Epidermal melanocyte (primary cell): ENCODE measurements at regions not wholly inside any gene's neighbourhood (a gene's known extent, or its start where the extent isn't known, plus 50 kb on each side); places are given as distances from the start of the nearest gene placed in this dataset.
A peak's percentile ranks its signal among the peaks of the same experiment; 100 is the strongest.
"Not testable (repeated sequence)": the region's sequence is repeated elsewhere in the genome, so short reads cannot be mapped to it uniquely, and the experiment has no call there.

ENCODE experiments used
- DNase-seq: peaks from one replicate; pipeline ENCODE4 v3.0.0; 2011; ENCODE audit warnings: low spot score; ENCODE audit not compliant: insufficient read length

DNA sequence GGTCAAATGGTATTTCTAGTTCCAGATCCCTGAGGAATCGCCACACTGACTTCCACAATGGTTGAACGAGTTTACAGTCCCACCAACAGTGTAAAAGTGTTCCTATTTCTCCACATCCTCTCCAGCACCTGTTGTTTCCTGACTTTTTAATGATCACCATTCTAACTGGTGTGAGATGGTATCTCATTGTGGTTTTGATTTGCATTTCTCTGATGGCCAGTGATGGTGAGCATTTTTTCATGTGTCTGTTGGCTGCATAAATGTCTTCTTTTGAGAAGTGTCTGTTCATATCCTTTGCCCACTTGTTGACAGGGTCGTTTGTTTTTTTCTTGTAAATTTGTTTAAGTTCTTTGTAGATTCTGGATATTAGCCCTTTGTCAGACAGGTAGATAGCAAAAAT lies 269.9 kb upstream of the NREP start:
- not testable (repeated sequence) for DNase-seq

DNA sequence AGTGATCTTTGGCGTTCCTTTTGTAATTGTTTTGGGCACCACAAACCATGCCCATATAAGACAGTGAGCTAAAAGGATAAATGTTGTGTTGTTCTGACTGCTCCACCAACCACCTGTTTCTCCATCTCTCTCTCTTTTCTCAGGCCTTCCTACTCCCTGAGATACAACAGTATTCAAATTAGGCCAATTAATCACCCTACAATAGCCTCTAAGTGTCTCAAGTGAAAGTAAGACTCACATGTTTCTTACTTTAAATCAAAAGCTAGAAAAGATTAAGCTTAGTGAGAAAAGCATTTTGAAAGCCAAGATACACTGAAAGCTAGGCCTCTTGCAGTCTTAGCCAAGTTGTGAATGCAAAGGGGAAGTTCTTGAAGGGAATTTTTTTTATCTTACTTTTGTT lies 268.8 kb upstream of the NREP start:
- no peak for DNase-seq

DNA sequence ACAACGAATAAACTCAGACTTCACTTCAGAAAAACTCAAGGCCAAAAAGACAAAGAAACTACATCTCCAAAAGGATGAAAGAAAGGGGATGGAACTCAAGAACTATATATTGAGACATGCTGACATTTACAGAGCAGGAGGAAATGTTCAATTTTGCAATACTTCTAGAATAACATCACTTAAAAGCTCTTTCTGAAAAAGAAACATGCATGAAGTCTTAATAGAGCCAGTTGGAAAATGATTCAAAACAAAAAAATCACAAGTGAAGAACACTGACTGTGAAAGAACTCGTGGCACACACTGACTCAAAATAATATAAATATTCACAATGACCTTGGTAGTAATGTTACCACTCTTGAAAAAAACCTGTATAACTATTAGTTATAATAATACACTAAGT lies 267.8 kb upstream of the NREP start:
- DNase-seq: no peak

DNA sequence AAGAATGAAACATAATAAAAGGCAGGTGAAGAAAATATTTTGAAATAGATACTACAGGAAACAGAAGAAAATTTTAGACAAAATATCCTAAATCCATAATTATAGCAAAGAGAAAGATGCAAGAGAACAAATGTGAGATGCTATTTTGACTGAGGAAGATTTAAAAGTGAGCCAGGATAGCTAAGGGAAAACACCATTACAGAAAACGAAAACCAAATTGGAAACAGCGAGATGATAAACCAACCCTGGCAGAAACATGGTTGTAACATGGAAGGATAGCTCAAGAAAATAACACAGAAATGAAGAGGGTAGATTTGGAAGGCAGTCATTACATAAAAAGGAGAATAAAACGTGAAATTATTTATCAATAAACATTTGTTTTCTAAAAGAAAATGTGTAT lies 267.2 kb upstream of the NREP start:
- DNase-seq: no peak

DNA sequence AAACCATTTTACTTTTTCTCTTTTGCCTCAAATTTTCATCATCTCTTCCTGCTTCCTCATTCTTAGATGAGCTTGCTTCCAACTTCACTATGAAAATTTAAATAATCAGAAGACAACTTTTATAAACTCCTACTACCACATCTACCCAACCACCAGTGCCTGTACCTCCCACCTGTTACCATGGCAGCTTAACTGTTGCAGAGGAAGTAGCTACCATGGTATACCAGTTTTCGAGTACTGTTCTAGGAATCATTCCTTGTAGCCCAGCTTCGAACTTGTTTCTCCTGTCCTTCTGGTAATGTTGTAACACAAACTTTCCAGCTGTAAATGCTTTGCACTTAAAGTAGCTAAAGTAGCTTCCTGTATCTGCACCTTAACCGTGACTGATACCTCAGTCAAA lies 266.8 kb upstream of the NREP start:
- no peak for DNase-seq

DNA sequence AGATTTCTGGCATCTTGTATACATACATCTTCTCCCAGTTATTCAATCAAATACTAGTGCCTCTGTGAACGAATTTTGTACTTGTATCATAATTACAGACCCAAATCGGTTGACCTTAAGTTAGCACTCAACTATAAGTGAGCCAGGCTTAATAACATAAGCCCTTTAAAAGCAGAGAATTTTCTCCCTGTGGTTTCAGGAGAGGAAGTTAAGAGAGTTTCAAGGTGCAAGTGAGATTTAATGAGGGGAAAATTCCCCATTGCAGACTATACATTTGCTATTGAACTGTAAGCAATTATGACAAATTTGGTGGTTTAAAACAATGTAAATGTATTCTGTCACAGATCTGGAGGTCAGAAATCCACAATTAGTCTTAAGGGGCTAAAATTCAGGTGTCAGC lies 261.9 kb upstream of the NREP start:
- DNase-seq: no peak

DNA sequence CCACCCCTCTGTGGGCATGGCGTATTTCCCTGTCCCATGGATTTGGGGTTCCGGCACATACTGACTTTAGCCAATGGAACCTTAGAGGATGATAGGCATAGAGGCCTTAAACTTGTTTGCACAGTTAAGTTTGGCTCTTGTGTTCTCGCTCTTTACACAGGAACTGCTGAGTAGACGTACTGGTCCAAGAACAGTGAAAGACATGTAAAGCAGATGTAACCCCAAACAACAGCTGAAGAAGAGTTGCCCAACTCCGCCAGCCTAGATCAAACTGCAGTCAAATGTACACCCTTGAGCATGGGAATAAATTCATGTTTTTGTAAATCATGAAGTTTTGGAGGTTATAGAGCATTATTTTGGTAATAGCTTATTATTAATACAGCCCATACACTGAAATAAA lies 260.0 kb upstream of the NREP start:
- no peak for DNase-seq

DNA sequence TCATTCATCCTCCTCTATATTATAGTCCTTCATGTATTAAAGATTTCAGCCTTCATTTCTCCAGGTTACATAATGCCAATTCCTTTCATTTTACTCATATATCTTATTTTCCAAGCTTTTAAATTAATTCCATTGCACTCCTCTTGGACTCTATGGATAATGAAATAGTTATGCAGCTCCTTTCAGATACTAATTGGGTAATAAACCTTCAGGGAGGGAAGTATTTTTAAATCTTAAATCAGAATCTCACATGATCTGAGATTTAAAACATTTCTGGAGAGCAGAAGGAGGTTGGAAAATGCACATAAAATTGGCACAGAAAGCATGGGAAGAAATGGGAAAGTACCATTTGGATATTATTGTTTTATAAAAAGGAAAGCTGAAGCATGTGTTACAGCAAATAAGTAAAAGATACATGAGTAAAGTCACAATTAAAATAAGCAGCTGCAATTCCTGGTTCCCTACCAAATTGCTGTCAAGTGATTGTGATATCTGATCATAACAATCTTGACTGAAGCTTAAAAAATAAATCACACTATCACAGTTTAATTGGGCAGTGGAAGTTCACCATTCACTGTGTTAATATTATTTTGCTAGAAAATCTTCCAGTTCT lies 257.9 kb upstream of the NREP start:
- no peak for DNase-seq

DNA sequence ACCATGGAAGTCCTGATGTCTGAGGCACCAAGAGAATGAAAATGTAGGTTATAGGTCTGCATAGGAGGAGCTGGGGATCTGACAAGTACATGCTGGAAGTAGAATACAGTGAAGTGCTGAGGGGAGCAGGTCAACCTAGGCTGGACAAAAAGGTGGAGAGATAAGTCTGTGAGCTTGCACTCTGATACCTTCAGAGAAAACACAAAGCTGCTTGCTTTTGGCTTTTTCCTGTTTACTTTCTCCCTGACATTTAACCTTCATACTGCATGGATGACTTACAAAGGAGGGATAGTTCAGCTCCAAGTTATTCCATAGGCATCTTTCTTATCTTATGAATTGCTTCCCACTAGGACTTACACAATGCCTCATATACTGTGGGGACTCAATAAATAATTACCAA lies 256.7 kb upstream of the NREP start:
- no peak for DNase-seq

DNA sequence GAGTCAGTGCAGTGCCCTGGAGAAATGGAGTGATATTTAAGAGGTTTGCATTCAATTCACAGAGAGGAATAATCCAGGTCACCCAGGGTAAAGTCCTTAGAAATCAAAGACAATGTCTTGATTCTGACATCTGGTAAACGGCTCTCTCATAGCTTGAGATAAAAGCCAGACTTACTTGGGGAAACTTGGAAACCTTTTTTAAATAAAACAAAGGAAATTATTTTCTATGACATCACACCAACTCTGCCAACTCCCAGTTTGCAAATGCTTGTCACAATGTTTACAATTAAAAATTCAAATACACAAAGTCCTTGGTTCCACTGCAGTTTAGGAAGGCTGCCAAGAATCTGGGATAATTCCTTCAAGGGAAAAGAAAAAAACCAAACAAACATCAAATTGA lies 255.1 kb upstream of the NREP start:
- DNase-seq: no peak

DNA sequence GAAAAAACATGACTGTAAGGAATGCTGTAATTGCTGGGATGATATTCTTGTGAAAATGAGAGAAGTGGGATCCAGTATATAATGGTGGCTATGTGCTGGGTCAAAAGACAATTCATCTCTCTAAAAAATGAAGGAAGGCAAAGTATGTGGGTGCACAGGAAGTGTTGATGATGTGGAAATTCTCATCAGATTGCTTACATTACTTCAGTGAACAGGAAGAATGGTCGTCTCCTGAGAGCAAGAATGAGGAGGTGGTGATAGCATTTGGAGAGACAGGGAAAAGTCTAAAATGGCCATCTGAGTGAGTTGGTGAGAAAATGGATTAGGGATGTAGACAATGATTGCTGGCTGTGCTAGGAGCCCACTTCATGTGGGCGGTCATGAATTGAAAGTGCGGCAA lies 253.5 kb upstream of the NREP start:
- DNase-seq: no peak

DNA sequence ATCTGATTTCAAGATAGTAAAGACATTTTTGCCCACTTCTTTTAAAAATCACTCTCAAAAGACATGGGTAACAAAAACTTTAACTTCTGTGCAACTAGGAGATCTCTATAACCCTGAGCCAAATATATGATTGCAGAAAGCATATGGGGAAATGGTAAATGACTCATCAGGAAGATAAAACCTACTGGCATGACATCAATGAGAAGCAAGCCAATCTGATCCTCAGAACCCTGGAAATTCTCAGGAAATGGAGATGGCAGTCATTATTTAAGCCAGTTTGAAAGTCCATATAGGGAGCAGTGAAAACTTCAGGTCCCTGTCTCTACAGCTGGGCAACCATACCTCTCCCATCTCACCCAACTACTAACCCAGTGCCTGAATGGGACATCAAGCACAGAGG lies 249.7 kb upstream of the NREP start:
- DNase-seq: no peak

DNA sequence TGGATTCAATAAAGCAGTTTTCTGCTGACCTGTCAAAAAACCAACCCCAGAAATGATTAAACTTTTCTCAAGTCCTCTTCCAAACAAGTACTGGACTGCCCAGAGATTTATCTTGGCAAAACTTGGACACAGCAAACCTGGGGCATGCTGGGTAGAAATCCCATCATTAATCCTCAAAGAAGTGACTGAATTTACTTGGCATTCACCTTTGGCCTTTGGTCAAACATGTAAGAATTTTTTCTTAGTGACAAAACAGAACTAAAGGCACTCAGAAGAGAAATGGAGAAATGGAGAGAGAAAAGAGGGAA lies 248.6 kb upstream of the NREP start:
- no peak for DNase-seq

DNA sequence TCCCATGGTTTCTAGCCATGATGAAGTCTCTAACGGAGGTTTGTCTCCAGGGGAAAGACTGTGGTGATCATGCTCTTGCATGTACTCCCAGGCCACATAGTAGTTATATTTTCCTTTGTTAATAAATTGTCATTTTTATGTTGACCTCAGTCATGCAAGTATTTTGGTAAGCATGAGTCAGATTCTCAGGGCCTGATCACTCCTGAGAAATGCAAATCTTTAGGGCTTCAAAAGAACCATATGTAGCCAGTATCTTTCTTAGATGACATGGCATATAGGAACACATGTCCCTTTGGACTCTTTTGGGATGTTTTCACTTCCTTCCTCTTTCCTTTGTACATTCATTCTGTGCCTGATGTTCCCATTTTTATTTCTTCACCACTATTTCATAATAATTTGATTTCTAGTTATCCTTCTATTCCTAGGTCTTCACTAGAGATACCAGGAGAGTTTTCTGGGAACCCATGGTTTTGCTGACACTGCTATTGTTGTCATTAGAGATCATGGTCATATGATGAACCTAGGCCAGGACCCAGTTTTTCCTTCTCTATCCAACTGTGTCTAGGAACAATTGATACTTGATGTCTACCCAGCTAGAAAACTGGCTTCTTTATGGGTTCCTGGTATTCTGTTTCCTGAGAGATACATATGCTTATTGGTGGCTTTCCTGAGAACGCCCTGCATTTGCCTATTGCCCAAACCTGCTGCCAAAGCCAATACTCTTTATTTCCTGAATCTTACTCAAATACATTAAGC lies 248.1 kb upstream of the NREP start:
- no peak for DNase-seq

DNA sequence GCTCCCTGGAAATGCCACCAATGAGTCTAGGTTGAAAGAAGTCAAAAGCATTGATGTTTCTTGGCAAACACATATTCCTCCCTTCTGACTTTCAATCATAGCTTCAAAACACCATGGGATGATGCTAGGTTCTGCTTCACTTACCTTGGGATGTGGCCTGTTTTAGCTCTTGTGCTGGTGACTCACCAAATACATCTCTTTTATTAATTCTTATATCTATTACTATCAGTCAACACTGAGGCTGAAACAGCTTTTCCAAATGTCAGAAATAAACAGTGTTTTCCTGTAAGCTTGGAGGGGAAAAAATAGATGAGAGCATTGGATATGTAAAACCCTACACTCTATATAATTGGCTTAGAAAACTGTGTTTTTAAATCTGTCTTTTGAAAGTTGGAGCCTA lies 245.4 kb upstream of the NREP start:
- no peak for DNase-seq

DNA sequence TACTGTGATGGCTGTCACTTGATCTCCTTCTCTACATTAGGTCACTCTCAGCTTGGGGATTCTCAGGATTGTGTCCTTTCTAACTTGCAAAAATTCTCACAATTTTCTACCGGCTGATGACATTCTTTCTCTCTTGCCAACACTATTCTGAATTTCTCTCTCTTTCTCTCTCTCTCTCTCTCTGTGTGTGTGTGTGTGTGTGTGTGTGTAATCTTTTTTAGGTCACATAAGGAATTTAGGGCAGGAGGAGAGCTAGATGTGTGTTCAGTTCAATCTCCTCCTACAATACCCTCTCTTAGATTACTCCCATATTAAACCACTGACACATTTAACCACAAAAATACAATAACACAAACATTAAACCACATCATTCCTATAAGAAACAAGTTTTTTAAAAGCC lies 242.3 kb upstream of the NREP start:
- no peak for DNase-seq

DNA sequence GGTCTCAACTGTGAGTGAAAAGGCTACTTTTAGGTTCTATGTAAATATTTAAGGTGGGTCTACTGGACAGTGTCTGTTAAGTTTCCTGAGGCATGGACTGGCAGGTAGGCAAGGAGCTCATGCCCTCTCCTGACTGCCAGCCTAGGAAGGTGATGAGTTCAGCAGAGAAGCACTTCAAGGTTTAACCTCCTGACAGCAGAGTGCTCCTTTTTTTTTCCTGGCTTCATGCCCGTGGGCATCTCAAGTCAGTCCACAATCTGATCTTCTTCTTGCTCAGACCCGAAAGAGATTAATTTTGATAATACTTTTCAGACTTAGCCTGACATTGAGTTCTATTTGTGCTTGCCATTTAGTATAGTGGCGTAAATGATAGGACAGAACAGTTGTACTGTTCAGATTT lies 241.9 kb upstream of the NREP start:
- no peak for DNase-seq

DNA sequence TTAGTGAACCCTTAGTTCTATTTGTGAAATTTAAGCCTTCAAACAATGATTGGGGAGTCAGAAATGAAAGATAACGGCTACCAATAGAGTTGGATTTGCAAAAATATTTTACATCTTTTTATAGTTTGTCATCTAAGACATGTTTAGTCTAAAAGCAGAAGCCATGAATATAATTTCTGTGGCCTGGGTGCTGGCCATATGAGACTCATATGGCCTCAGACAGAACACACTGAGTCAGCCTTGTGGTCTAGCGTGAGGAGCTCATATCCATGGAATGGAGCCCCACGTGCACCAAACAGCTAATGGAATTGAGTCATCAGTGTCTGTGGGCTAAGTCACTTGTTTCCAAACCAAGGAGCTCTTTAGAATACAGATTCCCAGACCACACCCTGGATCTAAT lies 240.7 kb upstream of the NREP start:
- peak; percentile 82 for DNase-seq

DNA sequence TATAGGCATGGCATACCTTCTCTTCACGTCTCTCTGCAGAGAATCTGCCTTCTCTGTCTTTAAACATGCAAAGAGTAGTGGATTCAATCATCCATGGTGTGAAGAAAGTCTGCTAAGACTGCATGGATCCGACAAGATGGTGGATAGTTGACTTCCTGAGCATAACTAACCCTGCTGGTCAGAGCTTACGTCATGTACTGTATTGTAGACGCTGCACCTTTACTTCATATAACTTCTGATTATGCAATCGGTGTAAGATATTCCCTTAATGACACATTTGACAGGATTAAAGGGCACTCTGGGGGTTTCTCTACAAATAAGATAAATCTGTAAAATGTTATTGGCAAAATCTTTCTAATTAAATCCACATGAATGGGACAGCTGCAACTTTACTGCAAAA lies 240.3 kb upstream of the NREP start:
- no peak for DNase-seq

DNA sequence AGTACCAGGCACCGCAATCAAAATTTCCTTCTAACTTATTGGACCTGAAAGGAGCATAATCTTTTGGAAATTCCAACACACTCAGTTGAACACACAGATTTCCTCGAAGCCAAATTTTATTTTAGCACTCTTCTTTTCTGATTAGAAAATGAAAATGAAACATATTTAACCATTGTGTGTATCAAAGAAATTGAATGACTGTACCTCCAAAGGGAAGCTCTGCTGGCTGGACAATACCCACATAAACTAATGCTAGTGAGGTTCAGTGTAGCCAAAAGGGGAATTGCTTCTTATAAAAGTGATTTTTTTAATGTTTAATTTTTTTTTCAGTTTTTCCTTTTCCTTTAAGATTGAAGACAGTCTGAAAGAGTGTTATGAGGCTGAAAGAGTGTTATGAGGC lies 239.6 kb upstream of the NREP start:
- no peak for DNase-seq

DNA sequence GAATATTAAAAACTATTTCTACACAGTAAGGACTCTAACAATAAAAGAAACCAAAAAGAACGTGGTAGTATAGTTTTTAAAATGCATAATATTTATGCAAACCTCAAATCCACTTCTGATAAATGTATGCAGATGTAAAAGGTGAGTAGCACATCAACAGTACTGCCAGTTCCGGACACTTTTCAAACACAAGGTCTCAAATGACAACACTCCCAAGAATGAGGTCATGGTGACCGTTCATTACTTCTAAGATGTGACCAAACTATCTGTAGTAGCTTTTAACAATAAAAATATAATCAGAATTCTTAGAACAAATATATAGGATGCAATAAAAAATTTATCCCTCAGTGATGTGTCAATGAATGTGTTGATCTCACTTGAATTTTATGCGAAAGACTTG lies 238.7 kb upstream of the NREP start:
- no peak for DNase-seq

DNA sequence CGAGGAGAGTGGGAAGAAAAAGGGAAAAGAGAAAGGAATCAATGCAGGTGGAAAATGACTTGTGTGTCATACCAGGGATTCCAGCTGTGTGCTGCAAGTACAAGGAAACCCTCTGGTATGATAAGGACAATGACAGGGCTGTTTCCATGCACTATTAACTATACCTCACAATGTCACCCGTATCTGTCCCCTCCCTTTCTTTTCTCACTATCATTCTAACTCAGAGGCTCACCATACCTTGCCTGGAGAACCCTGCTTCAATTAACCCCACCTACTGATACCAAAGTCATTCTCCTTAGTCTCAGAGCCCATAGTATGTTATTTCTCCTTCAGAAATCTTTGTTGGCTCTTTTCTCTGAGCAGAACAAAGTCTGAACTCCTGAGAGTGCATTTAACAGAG lies 236.2 kb upstream of the NREP start:
- DNase-seq: no peak

DNA sequence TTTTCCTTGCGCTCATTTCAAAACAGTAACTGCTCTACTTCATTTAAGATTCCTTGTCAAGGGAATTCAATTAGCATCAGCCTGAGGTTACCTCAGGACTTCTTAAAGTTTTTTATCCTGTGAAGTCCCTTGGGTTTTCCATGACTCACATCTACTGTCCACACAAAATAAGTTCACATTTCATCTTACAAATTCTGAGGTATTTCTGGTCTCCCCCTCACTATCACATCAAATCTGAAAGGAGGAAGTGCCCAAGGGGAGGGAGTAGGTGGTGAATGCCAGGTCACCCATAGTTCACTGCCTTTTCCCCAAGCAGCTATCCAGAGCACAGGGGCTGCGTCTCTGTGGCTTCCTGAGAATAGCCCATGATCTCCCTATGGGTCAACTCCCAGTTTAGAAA lies 227.1 kb upstream of the NREP start:
- DNase-seq: no peak

DNA sequence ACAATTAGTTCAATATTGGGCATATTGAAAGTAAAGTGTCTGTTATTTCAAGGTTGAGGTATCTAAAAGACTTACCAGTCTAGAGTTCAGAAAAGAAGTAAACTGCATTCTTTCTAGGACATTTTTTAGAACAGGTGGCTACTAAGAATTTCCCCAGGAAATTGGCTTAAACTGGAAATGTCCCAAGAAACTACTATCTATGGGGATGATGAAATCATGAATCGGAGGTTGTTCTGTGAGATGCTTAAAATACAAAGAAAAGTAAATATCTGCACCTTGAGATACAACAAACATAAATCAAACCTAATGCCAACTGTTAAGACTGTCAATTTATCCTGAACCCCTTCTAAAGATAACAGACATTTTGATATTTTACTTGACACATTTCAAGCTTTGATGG lies 226.5 kb upstream of the NREP start:
- DNase-seq: no peak
